Caco-2 (cell line): ENCODE measurements at regions not wholly inside any gene's neighbourhood (a gene's known extent, or its start where the extent isn't known, plus 50 kb on each side); places are given as distances from the start of the nearest gene placed in this dataset.

Source experiments
- BruUV-seq: library from RNA; stranded (reverse); fragments of 400-500 nt; replicated peaks from 2 replicates; lab custom pipeline; 2021; lab: Mats Ljungman, UMichigan
- CTCF ChIA-PET: fragments of 300-600 bp; sonication (Branson Sonifier 250); formaldehyde crosslinking; loops from one replicate; lab custom pipeline; 2022; ENCODE audit warnings: antibody characterized with exemption; lab: Charles Lee
- POLR2A ChIA-PET: fragments of 300-600 bp; sonication (Branson Sonifier 250); formaldehyde crosslinking; loops from one replicate; lab custom pipeline; 2022; ENCODE audit warnings: antibody characterized with exemption; lab: Charles Lee
- DNase-seq, 2 experiments: peaks; one replicate each; pipeline versions ENCODE4 v3.0.0 to v3.0.0-alpha.2; 2020 to 2022
- H3K27me3 ChIP-seq: replicated peaks from 2 replicates; pipeline ENCODE4 v1.6.0; 2011; ENCODE audit warnings: low read length; ENCODE audit not compliant: control insufficient read depth, insufficient read depth
- H3K36me3 ChIP-seq: 2 replicates; pipeline ENCODE4 v1.5.1; 2011; ENCODE audit warnings: low read length; ENCODE audit not compliant: control insufficient read depth, insufficient read depth
- H3K4me1 ChIP-seq: fragments of 250-450 bp; sonication (Bioruptor Pico); 2 replicates; pipeline ENCODE4 v1.5.1; 2020; ENCODE audit warnings: mild to moderate bottlenecking
- H3K4me3 ChIP-seq: 2 replicates; pipeline ENCODE4 v1.5.1; 2011; ENCODE audit warnings: low read depth, mild to moderate bottlenecking, control low read depth, low read length
- H3K9me3 ChIP-seq: fragments of 250-450 bp; sonication (Bioruptor Pico); 2 replicates; pipeline ENCODE4 v1.5.1; 2020; ENCODE audit warnings: mild to moderate bottlenecking, moderate library complexity
- H3K27ac Mint-ChIP-seq: one replicate; pipeline ENCODE4 v1.8.0; 2022; ENCODE audit warnings: mixed read lengths; ENCODE audit not compliant: unreplicated experiment
- H3K27me3 Mint-ChIP-seq: one replicate; pipeline ENCODE4 v1.8.0; 2022; ENCODE audit warnings: mixed read lengths; ENCODE audit not compliant: insufficient read depth, unreplicated experiment
- H3K36me3 Mint-ChIP-seq: one replicate; pipeline ENCODE4 v1.8.0; 2022; ENCODE audit warnings: mild to moderate bottlenecking, mixed read lengths; ENCODE audit not compliant: insufficient read depth, unreplicated experiment
- H3K4me1 Mint-ChIP-seq: one replicate; pipeline ENCODE4 v1.8.0; 2022; ENCODE audit warnings: low read depth, mixed read lengths; ENCODE audit not compliant: unreplicated experiment
- H3K4me3 Mint-ChIP-seq: one replicate; pipeline ENCODE4 v1.8.0; 2022; ENCODE audit warnings: mild to moderate bottlenecking, moderate library complexity, mixed read lengths; ENCODE audit not compliant: unreplicated experiment
- H3K9me3 Mint-ChIP-seq: one replicate; pipeline ENCODE4 v1.8.0; 2022; ENCODE audit warnings: mixed read lengths; ENCODE audit not compliant: unreplicated experiment
- intact Hi-C: fragments of 100-400 bp; cut with micrococcal nuclease; formaldehyde crosslinking; loops from one replicate; pipeline ENCODE4 v1.10.0; 2022; ENCODE audit not compliant: unreplicated experiment
- TF ChIP-seq, protein P1 (sequence below), 2 experiments: fragments of 200-600 bp in 1 of 2; IDR thresholded peaks; 1 replicate in 1 of 2; 2 replicates in 1 of 2; pipeline versions ENCODE4 v1.5.1 to v1.8.0; 2011 to 2022; ENCODE audit warnings: antibody characterized with exemption in 1 of 2, control low read depth in 1 of 2, inconsistent platforms in 1 of 2, low read depth in 1 of 2, low read length in 1 of 2, mild to moderate bottlenecking in 1 of 2, moderate library complexity in 1 of 2; ENCODE audit not compliant: insufficient read depth in 1 of 2, severe bottlenecking in 1 of 2, unreplicated experiment in 1 of 2

DNA sequence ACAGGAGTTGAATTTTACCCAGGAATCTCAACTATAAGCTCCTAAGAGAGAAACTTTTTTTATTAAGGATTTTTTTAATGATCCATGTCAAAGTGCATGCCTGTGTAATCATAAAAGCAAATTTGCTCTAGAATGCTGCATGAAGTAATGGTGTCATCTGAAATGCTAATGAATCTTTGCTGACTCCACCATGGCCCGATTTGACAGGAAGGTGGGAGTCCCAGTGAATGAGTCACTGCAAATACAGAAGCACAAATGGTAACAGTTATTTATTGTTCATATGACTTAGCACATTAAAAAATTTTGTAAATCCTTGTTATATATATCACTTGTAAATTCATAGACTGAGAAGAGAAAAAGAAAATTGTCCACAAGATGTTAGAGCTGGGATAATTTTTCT, 341.3 kb downstream of the RASEF start:
- CTCF ChIA-PET: no interaction called here
- Histone ChIP-seq H3K9me3 (no peaks in the 10 kb centered on the region), H3K27me3 (no peaks in the 10 kb centered on the region), H3K4me1 (no peaks in the 10 kb centered on the region), H3K36me3 (no peaks in the 10 kb centered on the region), H3K4me3 (no peak overlapping the region)
- Mint-ChIP-seq H3K27me3 (no peaks in the 10 kb centered on the region), H3K4me1 (no peaks in the 10 kb centered on the region), H3K36me3 (no peaks in the 10 kb centered on the region), H3K4me3 (no peak overlapping the region), H3K9me3 (no peaks in the 10 kb centered on the region), H3K27ac (no peak overlapping the region)
- intact Hi-C loops: no loop called here
- POLR2A ChIA-PET: no interaction called here
- no TSS peak for BruUV-seq
- no peak for DNase-seq
- TF ChIP-seq, protein P1, sequence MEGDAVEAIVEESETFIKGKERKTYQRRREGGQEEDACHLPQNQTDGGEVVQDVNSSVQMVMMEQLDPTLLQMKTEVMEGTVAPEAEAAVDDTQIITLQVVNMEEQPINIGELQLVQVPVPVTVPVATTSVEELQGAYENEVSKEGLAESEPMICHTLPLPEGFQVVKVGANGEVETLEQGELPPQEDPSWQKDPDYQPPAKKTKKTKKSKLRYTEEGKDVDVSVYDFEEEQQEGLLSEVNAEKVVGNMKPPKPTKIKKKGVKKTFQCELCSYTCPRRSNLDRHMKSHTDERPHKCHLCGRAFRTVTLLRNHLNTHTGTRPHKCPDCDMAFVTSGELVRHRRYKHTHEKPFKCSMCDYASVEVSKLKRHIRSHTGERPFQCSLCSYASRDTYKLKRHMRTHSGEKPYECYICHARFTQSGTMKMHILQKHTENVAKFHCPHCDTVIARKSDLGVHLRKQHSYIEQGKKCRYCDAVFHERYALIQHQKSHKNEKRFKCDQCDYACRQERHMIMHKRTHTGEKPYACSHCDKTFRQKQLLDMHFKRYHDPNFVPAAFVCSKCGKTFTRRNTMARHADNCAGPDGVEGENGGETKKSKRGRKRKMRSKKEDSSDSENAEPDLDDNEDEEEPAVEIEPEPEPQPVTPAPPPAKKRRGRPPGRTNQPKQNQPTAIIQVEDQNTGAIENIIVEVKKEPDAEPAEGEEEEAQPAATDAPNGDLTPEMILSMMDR (IDR thresholded peaks at IDR 0.05; ENCODE audit: insufficient read depth in 1 of 2, low read depth in 1 of 2, low read length in 1 of 2, severe bottlenecking in 1 of 2, unreplicated experiment in 1 of 2): no peak

- Mint-ChIP-seq H3K36me3 (no peaks in the 10 kb centered on the region), H3K27me3 (no peaks in the 10 kb centered on the region), H3K4me3 (no peak overlapping the region), H3K4me1 (no peaks in the 10 kb centered on the region), H3K27ac (no peak overlapping the region), H3K9me3 (no peaks in the 10 kb centered on the region)
- Histone ChIP-seq H3K9me3 (no peaks in the 10 kb centered on the region), H3K27me3 (no peaks in the 10 kb centered on the region), H3K36me3 (no peaks in the 10 kb centered on the region), H3K4me1 (no peaks in the 10 kb centered on the region), H3K4me3 (no peak overlapping the region)
- no TSS peak for BruUV-seq
- CTCF ChIA-PET: no interaction called here
- intact Hi-C loops: no loop called here
- POLR2A ChIA-PET: no interaction called here
- TF ChIP-seq, protein P1 (IDR thresholded peaks at IDR 0.05; ENCODE audit: insufficient read depth in 1 of 2, low read depth in 1 of 2, low read length in 1 of 2, severe bottlenecking in 1 of 2, unreplicated experiment in 1 of 2): no peak
- no peak for DNase-seq
Observed at GRCh38 chr9:82722051-82722450, 340.9 kb downstream of the RASEF start.

GRCh38 chr9:82722561-82722960, 340.4 kb downstream of the RASEF start:
- Mint-ChIP-seq H3K9me3 (no peaks in the 10 kb centered on the region), H3K4me3 (no peak overlapping the region), H3K27me3 (no peaks in the 10 kb centered on the region), H3K4me1 (no peaks in the 10 kb centered on the region), H3K27ac (no peak overlapping the region), H3K36me3 (no peaks in the 10 kb centered on the region)
- no TSS peak for BruUV-seq
- CTCF ChIA-PET: no interaction called here
- DNase-seq: no peak
- POLR2A ChIA-PET: no interaction called here
- H3K4me1 ChIP-seq: no peaks in the 10 kb centered on the region
- no peaks in the 10 kb centered on the region for H3K36me3 ChIP-seq
- no peaks in the 10 kb centered on the region for H3K9me3 ChIP-seq
- no peak overlapping the region for H3K4me3 ChIP-seq
- no peaks in the 10 kb centered on the region for H3K27me3 ChIP-seq
- TF ChIP-seq, protein P1 (IDR thresholded peaks at IDR 0.05; ENCODE audit: insufficient read depth in 1 of 2, low read depth in 1 of 2, low read length in 1 of 2, severe bottlenecking in 1 of 2, unreplicated experiment in 1 of 2): no peak
- intact Hi-C loops: no loop called here
